GM21526 (cell line): ENCODE measurements at regions not wholly inside any gene's neighbourhood (a gene's known extent, or its start where the extent isn't known, plus 50 kb on each side); places are given as distances from the start of the nearest gene placed in this dataset.
A peak's percentile ranks its signal among the peaks of the same experiment; 100 is the strongest.
"Not testable (repeated sequence)": the region's sequence is repeated elsewhere in the genome, so short reads cannot be mapped to it uniquely, and the experiment has no call there.

Experiments used
- ATAC-seq: cut with Tn5 transposase; IDR thresholded peaks from one replicate; pipeline ENCODE4 v1.9.1; 2021; ENCODE audit warnings: moderate library complexity; ENCODE audit not compliant: unreplicated experiment, low FRiP score

- ATAC-seq: no peak
These were observed 50.8 kb upstream of the CPOX start for GRCh38 chr3:98644168-98644567.

- ATAC-seq: no peak
These were observed 51.6 kb upstream of the CPOX start for GRCh38 chr3:98645039-98645438.

DNA sequence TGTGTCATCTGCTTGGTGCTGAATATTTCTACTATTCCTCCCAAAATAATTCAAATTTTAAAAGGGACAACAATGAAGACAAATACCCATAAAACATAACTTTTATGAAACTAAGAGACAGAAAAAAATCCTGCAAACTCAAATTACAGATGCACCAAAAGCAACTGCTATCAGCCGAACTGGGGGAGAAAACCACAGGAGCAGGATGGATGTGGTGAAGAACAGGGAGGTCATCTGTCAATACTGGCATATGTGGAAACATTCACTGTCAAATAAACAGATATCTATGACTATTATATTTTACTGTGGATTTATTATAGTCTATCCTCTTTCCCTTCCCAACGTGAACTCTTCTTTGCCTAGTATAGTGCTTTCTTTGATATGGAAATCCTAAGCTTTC, 53.3 kb upstream of the CPOX start:
- ATAC-seq: no peak

- ATAC-seq: no peak
These were observed 53.8 kb upstream of the CPOX start for GRCh38 chr3:98647197-98647596.

- no peak for ATAC-seq
These were observed 57.8 kb upstream of the CPOX start for GRCh38 chr3:98650971-98651779.

GRCh38 chr3:98651780-98652077, 58.3 kb upstream of the CPOX start:
- ATAC-seq: no peak

- ATAC-seq: no peak
These were observed 62.3 kb upstream of the CPOX start for GRCh38 chr3:98655666-98656065.

DNA sequence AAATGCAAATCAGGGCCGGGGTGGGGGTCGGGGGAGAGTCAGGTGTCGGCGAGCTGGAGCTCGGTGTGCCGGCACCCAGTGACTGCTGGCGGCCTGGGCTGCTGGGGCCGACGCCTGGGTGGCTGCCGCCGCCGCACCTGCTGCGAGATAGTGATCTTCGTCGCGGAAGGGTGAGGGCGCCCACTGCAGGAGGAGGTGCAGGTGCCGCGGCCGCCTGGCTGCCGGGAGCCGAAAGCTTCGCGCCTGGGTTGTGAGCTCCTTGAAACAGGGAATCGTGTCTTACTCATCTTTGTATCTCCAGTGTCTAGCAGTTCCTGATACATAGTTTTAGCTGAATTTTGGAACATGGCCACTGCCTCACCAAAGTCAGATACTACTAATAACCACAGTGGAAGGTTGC, 64.0 kb upstream of the CPOX start:
- peak; percentile 96 for ATAC-seq

- no peak for ATAC-seq
These were observed 69.3 kb upstream of the CPOX start for GRCh38 chr3:98662699-98663098.

- ATAC-seq: no peak
These were observed 76.6 kb upstream of the CPOX start for GRCh38 chr3:98670020-98670419.

DNA sequence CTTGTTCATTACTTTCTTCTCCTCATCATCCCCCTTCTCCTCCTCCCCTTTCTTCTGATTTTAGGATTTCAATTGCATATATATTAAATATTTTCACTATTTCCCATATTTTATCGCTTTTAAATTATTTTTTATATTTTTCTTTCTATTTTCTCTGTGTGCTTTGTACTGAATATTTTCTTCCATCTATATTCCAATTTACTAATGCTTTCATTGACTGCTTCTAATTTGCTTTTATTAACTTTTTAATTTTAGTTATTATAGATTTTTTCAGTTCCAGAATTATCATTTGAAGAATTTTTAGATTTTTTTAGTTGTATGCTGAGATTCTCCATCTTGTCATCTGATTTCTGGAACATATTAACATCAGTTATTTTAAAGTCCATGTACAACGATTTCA, 83.2 kb upstream of the ST3GAL6 start:
- ATAC-seq: no peak

DNA sequence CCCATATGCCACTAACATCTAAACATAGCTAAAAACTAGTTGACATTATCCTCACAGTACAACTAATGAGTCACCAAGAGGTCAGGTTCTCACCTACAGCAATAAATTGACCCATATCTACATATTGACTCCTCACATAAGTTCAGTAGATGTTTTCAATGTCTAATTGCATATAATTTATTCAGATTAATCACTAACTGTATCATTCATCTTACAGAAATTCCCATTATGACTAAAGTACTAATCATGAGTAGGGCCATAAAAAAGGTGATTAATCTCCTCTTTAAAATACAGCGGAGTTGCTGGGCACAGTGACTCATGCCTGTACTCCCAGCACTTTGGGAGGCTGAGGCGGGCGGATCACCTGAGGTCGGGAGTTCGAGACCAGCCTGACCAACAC, 82.4 kb upstream of the ST3GAL6 start:
- no peak for ATAC-seq

DNA sequence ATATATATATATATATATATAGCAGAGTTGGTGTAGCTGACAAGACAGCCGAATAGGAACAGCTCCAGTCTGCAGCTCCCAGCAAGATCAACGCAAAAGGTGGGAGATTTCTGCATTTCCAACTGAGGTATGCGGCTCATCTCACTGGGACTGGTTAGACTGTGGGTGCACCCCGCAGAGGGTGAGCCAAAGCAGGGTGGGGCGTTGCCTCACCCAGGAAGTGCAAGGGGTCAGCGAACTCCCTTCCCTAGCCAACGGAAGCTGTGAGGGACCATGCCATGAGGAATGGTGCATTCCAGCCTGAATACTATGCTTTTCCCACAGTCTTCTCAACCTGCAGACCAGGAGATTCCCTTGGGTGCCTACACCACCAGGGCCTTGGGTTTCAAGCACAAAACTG, 81.7 kb upstream of the ST3GAL6 start:
- ATAC-seq: no peak

GRCh38 chr3:98682391-98682790, 80.7 kb upstream of the ST3GAL6 start:
- not testable (repeated sequence) for ATAC-seq

- no peak for ATAC-seq
These were observed 74.8 kb upstream of the ST3GAL6 start for GRCh38 chr3:98688363-98688762.

- ATAC-seq: no peak
These were observed 72.3 kb upstream of the ST3GAL6 start for GRCh38 chr3:98690876-98691275.

DNA sequence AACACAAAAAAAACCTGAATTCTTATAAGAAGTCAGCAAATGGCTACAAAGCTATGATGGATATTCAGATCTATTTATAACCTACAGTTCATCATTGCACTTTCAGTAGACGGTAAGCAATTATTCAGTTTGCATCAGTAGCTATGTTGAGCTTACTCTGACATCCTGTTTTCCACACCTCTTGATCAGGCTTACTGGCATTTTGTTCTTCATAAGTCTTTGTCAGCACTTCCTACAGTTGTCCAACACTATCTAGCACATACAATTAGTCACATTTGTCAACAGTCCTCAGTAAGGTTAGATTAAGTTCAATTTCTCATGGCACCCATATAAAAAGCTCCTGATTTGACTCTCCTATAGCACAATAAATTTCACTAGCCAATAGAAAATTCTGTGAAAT, 71.2 kb upstream of the ST3GAL6 start:
- no peak for ATAC-seq

DNA sequence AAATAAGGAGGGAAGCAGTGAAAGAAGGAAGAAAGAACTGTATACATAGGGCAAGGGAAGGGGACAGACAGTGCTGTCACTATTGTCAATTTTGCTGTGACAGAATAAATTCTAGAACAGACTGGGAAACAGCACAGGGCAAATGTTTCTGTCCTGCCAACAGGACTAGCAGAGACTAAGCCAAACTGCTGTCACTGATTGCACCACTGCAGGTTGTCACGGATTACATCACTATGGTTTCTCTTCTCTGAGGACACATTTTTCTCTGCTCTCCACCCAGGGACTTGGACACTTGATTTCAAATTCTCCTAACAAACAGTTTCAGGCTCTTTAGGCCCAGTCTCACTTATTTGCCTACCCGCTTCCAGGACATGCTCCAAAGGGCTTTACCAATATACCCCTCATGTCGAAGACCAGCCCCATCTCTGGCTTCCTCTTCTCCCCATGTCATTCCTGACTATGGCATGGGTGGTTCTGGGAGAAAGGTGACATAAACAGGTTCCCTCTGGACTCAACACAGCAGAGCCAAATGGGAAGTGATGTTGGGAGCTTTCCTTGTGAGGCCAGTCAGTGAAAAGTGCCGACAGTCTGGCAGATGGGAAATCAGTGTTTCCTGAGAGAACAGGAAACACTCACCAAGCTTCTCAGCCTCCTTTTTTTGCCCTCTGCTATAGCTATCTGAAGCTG, 70.2 kb upstream of the ST3GAL6 start:
- ATAC-seq: no peak

GRCh38 chr3:98695796-98696195, 67.3 kb upstream of the ST3GAL6 start:
- no peak for ATAC-seq

- ATAC-seq: not testable (repeated sequence)
These were observed 66.8 kb upstream of the ST3GAL6 start for GRCh38 chr3:98696296-98696695.

DNA sequence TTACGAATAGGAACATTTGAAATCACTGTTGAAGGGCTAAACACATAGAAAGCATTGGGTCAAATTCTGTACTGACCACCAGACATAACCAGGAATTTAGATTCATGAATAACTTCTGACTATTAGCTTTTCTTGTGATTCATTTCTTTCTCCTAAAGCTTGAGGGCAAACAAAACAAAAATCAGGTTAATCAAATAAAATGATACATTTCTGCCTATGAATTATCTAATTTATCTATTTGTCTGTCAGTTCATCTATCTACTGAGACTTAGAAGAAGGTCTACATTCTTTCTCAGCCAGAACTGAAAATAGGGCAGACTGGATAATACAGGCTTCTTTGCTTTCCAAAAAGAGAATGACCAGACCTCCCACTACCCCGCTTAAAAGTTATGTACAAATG, 65.9 kb upstream of the ST3GAL6 start:
- no peak for ATAC-seq

GRCh38 chr3:98699132-98699531, 64.0 kb upstream of the ST3GAL6 start:
- ATAC-seq: no peak
